ENCODE measurements at regions not wholly inside any gene's neighbourhood (a gene's known extent, or its start where the extent isn't known, plus 50 kb on each side); places are given as distances from the start of the nearest gene placed in this dataset.

- TF ChIP-seq EP300 (IDR thresholded peaks at IDR 0.05) = no peak
- TF ChIP-seq CTCF (IDR thresholded peaks at IDR 0.05) = no peak
- no peak for TF ChIP-seq POLR2A (IDR thresholded peaks at IDR 0.05; ENCODE audit: low read depth)
- TF ChIP-seq POLR2AphosphoS5 (IDR thresholded peaks at IDR 0.05) = no peak
Observed at GRCh38 chr1:4021974-4022268, 121.8 kb upstream of the C1orf174 start.
